GM12878 (cell line): ENCODE measurements at regions not wholly inside any gene's neighbourhood (a gene's known extent, or its start where the extent isn't known, plus 50 kb on each side); places are given as distances from the start of the nearest gene placed in this dataset.

ENCODE experiments used
- ATAC-seq: fragments of 200-7000 bp; cut with Tn5 transposase; 3 replicates; pipeline ENCODE4 v1.9.1; 2020; ENCODE audit warnings: mild to moderate bottlenecking, moderate library complexity
- BruUV-seq: library from RNA; stranded (reverse); fragments of 400-500 nt; replicated peaks from 2 replicates; lab custom pipeline; 2021; lab: Mats Ljungman, UMichigan
- CTCF ChIA-PET: fragments of 300-600 bp; sonication (Branson Sonifier 250); formaldehyde crosslinking; extraction: SDS; loops from one replicate; lab custom pipeline; 2021; ENCODE audit warnings: inconsistent platforms; lab: Yijun Ruan, JAX
- POLR2A ChIA-PET: fragments of 350-600 bp; formaldehyde crosslinking; extraction: SDS; loops from one replicate; lab custom pipeline; 2021; ENCODE audit warnings: inconsistent platforms; lab: Charles Lee
- RAD21 ChIA-PET: fragments of 300-600 bp; sonication (Branson Sonifier 250); formaldehyde crosslinking; loops from one replicate; lab custom pipeline; 2023; ENCODE audit warnings: antibody characterized with exemption; ENCODE audit not compliant: unreplicated experiment; lab: Charles Lee
- SMC1A ChIA-PET: fragments of 300-600 bp; sonication (Branson Sonifier 250); formaldehyde crosslinking; loops from one replicate; lab custom pipeline; 2023; ENCODE audit not compliant: unreplicated experiment, uncharacterized antibody; lab: Charles Lee
- DNase-seq: peaks from one replicate; pipeline ENCODE4 v3.0.0-alpha.2; 2011; ENCODE audit warnings: low read depth, low spot score
- FAIRE-seq: peaks from 3 replicates; lab custom pipeline; 2011; peaks lifted over from hg19 to GRCh38; lab: Jason Lieb, UNC
- H2AFZ ChIP-seq: 2 replicates; pipeline ENCODE4 v1.6.0; 2011; ENCODE audit warnings: low read depth, low read length, control low read depth; ENCODE audit not compliant: control insufficient read depth
- H3K27ac ChIP-seq: 2 replicates; pipeline ENCODE4 v1.5.1; 2011; ENCODE audit warnings: control low read depth; ENCODE audit not compliant: control insufficient read depth, insufficient read depth
- H3K27me3 ChIP-seq, 2 experiments: replicated peaks in 1 of 2; 2 replicates each; pipeline versions ENCODE4 v1.6.0 to v1.6.1; 2011; ENCODE audit warnings: low read length in 1 of 2; ENCODE audit not compliant: control insufficient read depth in 2 of 2, insufficient read depth in 2 of 2
- H3K36me3 ChIP-seq, 2 experiments: 2 replicates each; pipeline ENCODE4 v1.5.1; 2011; ENCODE audit warnings: low read length in 1 of 2; ENCODE audit not compliant: control insufficient read depth in 2 of 2, insufficient read depth in 2 of 2
- H3K4me1 ChIP-seq: 2 replicates; pipeline ENCODE4 v1.6.1; 2011; ENCODE audit warnings: mild to moderate bottlenecking, low read length, moderate library complexity, mixed read lengths; ENCODE audit not compliant: control insufficient read depth, insufficient read depth
- H3K4me2 ChIP-seq: 2 replicates; pipeline ENCODE4 v1.6.0; 2011; ENCODE audit warnings: control low read depth; ENCODE audit not compliant: control insufficient read depth, insufficient read depth
- H3K4me3 ChIP-seq: fragments of 200-600 bp; sonication (generic); 2 replicates; pipeline ENCODE4 v1.5.1; 2016
- H3K79me2 ChIP-seq: 2 replicates; pipeline ENCODE4 v1.6.0; 2011; ENCODE audit warnings: low read length; ENCODE audit not compliant: control insufficient read depth, insufficient read depth
- H3K9ac ChIP-seq: 2 replicates; pipeline ENCODE4 v1.8.0; 2011; ENCODE audit warnings: low read length, control low read depth, mixed read lengths; ENCODE audit not compliant: control insufficient read depth, insufficient read depth
- H3K9me3 ChIP-seq: replicated peaks from 3 replicates; pipeline ENCODE4 v1.5.1; 2011; ENCODE audit warnings: mild to moderate bottlenecking, low read length; ENCODE audit not compliant: control insufficient read depth, insufficient read depth
- H4K20me1 ChIP-seq: 2 replicates; pipeline ENCODE4 v1.6.0; 2011; ENCODE audit not compliant: control insufficient read depth, insufficient read depth
- CREB1 ChIP-seq: IDR thresholded peaks from 2 replicates; pipeline ENCODE4 v1.6.1; 2012; ENCODE audit warnings: low read depth, mild to moderate bottlenecking, inconsistent platforms
- GATAD2B ChIP-seq: fragments of 450-650 bp; conservative IDR thresholded peaks from 2 replicates; pipeline ENCODE4 v1.6.1; 2017; ENCODE audit warnings: low read depth, mild to moderate bottlenecking, moderate library complexity
- IKZF1 ChIP-seq: fragments of 450-650 bp; conservative IDR thresholded peaks from 2 replicates; pipeline ENCODE4 v1.6.1; 2017; ENCODE audit warnings: antibody characterized with exemption, mild to moderate bottlenecking
- NFYA ChIP-seq: IDR thresholded peaks from 2 replicates; pipeline ENCODE4 v1.6.1; 2011; ENCODE audit warnings: low read depth, mild to moderate bottlenecking, low read length, improper control_type of control experiment, borderline replicate concordance
- PML ChIP-seq: IDR thresholded peaks from 2 replicates; pipeline ENCODE4 v1.6.1; 2012; ENCODE audit warnings: low read length, inconsistent platforms
- TCF7 ChIP-seq: IDR thresholded peaks from 2 replicates; pipeline ENCODE4 v1.6.1; 2014; ENCODE audit warnings: antibody characterized with exemption, borderline replicate concordance
- ZNF274 ChIP-seq: IDR thresholded peaks from one replicate; pipeline ENCODE4 v1.8.0; 2011; ENCODE audit not compliant: insufficient read length, insufficient read depth
- WGBS: methylation state at CpG from one replicate; pipeline ENCODE4 v1.1.6; 2016; ENCODE audit warnings: low lambda C conversion rate; ENCODE audit not compliant: insufficient replicate concordance, insufficient coverage; ENCODE audit errors: missing lambda C conversion rate; 5-methylcytosine and 5-hydroxymethylcytosine counted together
- in situ Hi-C: fragments of 300-500 bp; cut with MboI; formaldehyde crosslinking; loops from 9 replicates; pipeline ENCODE4 v1.14.3; 2018; ENCODE audit warnings: mixed read lengths
- intact Hi-C: fragments of 100-400 bp; cut with micrococcal nuclease; formaldehyde crosslinking; loops from one replicate; pipeline ENCODE4 v1.14.2; 2022; ENCODE audit not compliant: unreplicated experiment

GRCh38 chr11:112745973-112746372, 215.2 kb upstream of the NCAM1 start:
- H2AFZ ChIP-seq = no peak overlapping the region
- H3K4me2 ChIP-seq = no peak overlapping the region
- no peaks in the 10 kb centered on the region for H3K9me3 ChIP-seq
- 11% methylated on average over 6 of the region's 6 CpGs for WGBS
- H3K79me2 ChIP-seq = no peaks in the 10 kb centered on the region
- H3K4me1 ChIP-seq = no peaks in the 10 kb centered on the region
- ATAC-seq (no peak), FAIRE-seq (no peak), DNase-seq (no peak)
- no peak overlapping the region for H3K4me3 ChIP-seq
- H4K20me1 ChIP-seq = no peaks in the 10 kb centered on the region
- BruUV-seq = no TSS peak
- H3K36me3 ChIP-seq = no peaks in the 10 kb centered on the region
- no peak overlapping the region for H3K9ac ChIP-seq
- ChIA-PET SMC1A (no interaction called here), RAD21 (no interaction called here), POLR2A (no interaction called here), CTCF (no interaction called here)
- intact Hi-C loops = no loop called here
- no peak overlapping the region for H3K27ac ChIP-seq
- peaks cover 0 to 5% of the 10 kb centered on the region in 2 experiments; a peak in 3 of 4 replicates for H3K27me3 ChIP-seq
- no peak for TF ChIP-seq TCF7
- no peak for TF ChIP-seq CREB1
- no peak for TF ChIP-seq IKZF1
- no peak for TF ChIP-seq NFYA
- TF ChIP-seq ZNF274 = no peak
- TF ChIP-seq, all 136 proteins: peak for 0
- in situ Hi-C loops = no loop called here

- ChIA-PET SMC1A (interaction anchor here (1.7 kb wide), 1 partner anchor 160 kb away, joined by 5 read pairs; no protein-coding TSS in a partner anchor), POLR2A (no interaction called here), CTCF (interaction anchor here (1.1 kb wide), 1 partner anchor 160 kb away, joined by 4 read pairs; no protein-coding TSS in a partner anchor), RAD21 (no interaction called here)
- TF ChIP-seq GATAD2B (no peak), PML (no peak)
- Histone ChIP-seq H3K27me3 (peaks cover 0 to 5% of the 10 kb centered on the region in 2 experiments; a peak in 3 of 4 replicates), H3K36me3 (no peaks in the 10 kb centered on the region), H3K4me3 (no peak overlapping the region), H3K79me2 (no peaks in the 10 kb centered on the region), H3K9me3 (no peaks in the 10 kb centered on the region), H4K20me1 (no peaks in the 10 kb centered on the region), H3K9ac (no peak overlapping the region), H3K27ac (no peak overlapping the region), H3K4me1 (no peaks in the 10 kb centered on the region), H3K4me2 (no peak overlapping the region), H2AFZ (no peak overlapping the region)
- WGBS = 11% methylated on average over 5 of the region's 5 CpGs
- FAIRE-seq (no peak), DNase-seq (no peak), ATAC-seq (no peak)
- intact Hi-C loops = no loop called here
- in situ Hi-C loops = no loop called here
- BruUV-seq = no TSS peak
Observed at GRCh38 chr11:112748252-112748651, 213.0 kb upstream of the NCAM1 start.
